HepG2 (cell line): ENCODE measurements at regions not wholly inside any gene's neighbourhood (a gene's known extent, or its start where the extent isn't known, plus 50 kb on each side); places are given as distances from the start of the nearest gene placed in this dataset.

Experiments used
- ATAC-seq: fragments of 200-7000 bp; cut with Tn5 transposase; 3 replicates; pipeline ENCODE4 v1.9.1; 2020; ENCODE audit warnings: mild to moderate bottlenecking, moderate library complexity
- BruUV-seq: library from RNA; stranded (reverse); fragments of 400-500 nt; replicated peaks from 2 replicates; lab custom pipeline; 2021; lab: Mats Ljungman, UMichigan
- CTCF ChIA-PET: fragments of 300-600 bp; formaldehyde crosslinking; extraction: SDS; loops from one replicate; lab custom pipeline; 2021; ENCODE audit warnings: low total read pairs, inconsistent platforms, low intra/inter-chr PET ratio; lab: Yijun Ruan, JAX
- POLR2A ChIA-PET: fragments of 350-600 bp; sonication (Branson Sonifier 250); formaldehyde crosslinking; loops from one replicate; lab custom pipeline; 2020; ENCODE audit warnings: antibody characterized with exemption, inconsistent platforms; lab: Yijun Ruan, JAX
- DNase-seq: peaks from one replicate; pipeline ENCODE4 v3.0.0-alpha.2; 2015; ENCODE audit warnings: low spot score
- FAIRE-seq: peaks from 3 replicates; lab custom pipeline; 2011; peaks lifted over from hg19 to GRCh38; lab: Jason Lieb, UNC
- H2AFZ ChIP-seq: one replicate; pipeline ENCODE4 v1.6.1; 2011; ENCODE audit warnings: low read length, inconsistent platforms
- H3K27ac ChIP-seq: fragments of 300-600 bp; 3 replicates; pipeline ENCODE4 v1.8.0; 2011; ENCODE audit warnings: mixed run types, mild to moderate bottlenecking, mixed read lengths, low read length, inconsistent platforms; ENCODE audit not compliant: insufficient read depth; ENCODE audit errors: extremely low read length
- H3K27me3 ChIP-seq, 2 experiments: fragments of 200-600 bp in 1 of 2; 2 replicates in 1 of 2; 3 replicates in 1 of 2; pipeline versions ENCODE4 v1.6.0 to v1.8.0; 2011; ENCODE audit warnings: low read length in 2 of 2, mild to moderate bottlenecking in 2 of 2, moderate library complexity in 2 of 2, inconsistent platforms in 1 of 2; ENCODE audit not compliant: insufficient read depth in 2 of 2, control insufficient read depth in 1 of 2
- H3K36me3 ChIP-seq, 2 experiments: fragments of 200-600 bp in 1 of 2; replicated peaks in 1 of 2; 2 replicates in 1 of 2; 3 replicates in 1 of 2; pipeline versions ENCODE4 v1.5.1 to v1.8.0; 2011; ENCODE audit warnings: low read length in 2 of 2, inconsistent platforms in 1 of 2; ENCODE audit not compliant: insufficient read depth in 2 of 2, control insufficient read depth in 1 of 2
- H3K4me1 ChIP-seq: 2 replicates; pipeline ENCODE4 v1.5.1; 2012; ENCODE audit warnings: low read length, inconsistent platforms; ENCODE audit not compliant: insufficient read depth
- H3K4me2 ChIP-seq: 2 replicates; pipeline ENCODE4 v1.6.0; 2011; ENCODE audit warnings: low read depth, low read length, inconsistent platforms
- H3K4me3 ChIP-seq, 3 experiments: fragments of 200-600 bp in 1 of 3; sonication (generic), shearing (Covaris generic) in 1 of 3; replicated peaks in 1 of 3; 2 replicates each; pipeline ENCODE4 v1.5.1; 2011 to 2016; ENCODE audit warnings: low read length in 3 of 3, inconsistent platforms in 2 of 3, low read depth in 2 of 3, mild to moderate bottlenecking in 2 of 3, control low read depth in 1 of 3, mixed read lengths in 1 of 3; ENCODE audit not compliant: insufficient read depth in 1 of 3
- H3K79me2 ChIP-seq: one replicate; pipeline ENCODE4 v1.6.1; 2011; ENCODE audit warnings: low read length, inconsistent platforms; ENCODE audit not compliant: insufficient read depth
- H3K9ac ChIP-seq: 2 replicates; pipeline ENCODE4 v1.6.0; 2011; ENCODE audit warnings: mild to moderate bottlenecking, low read depth, low read length, inconsistent platforms; ENCODE audit not compliant: insufficient read depth
- H3K9me3 ChIP-seq: 2 replicates; pipeline ENCODE4 v1.5.1; 2012; ENCODE audit warnings: mild to moderate bottlenecking, low read length
- H4K20me1 ChIP-seq: 2 replicates; pipeline ENCODE4 v1.6.0; 2011; ENCODE audit warnings: inconsistent platforms, mild to moderate bottlenecking, low read length, moderate library complexity; ENCODE audit not compliant: insufficient read depth
- ETV6 ChIP-seq: sonication (generic); formaldehyde crosslinking; conservative IDR thresholded peaks from 2 replicates; pipeline ENCODE4 v1.4.0; 2020; ENCODE audit warnings: missing genetic modification reagents
- EZH2 ChIP-seq: conservative IDR thresholded peaks from 2 replicates; pipeline ENCODE4 v1.6.1; 2012; ENCODE audit warnings: mild to moderate bottlenecking, low read depth, low read length, moderate library complexity
- HOXA9 ChIP-seq: sonication (generic); formaldehyde crosslinking; IDR thresholded peaks from 2 replicates; pipeline ENCODE4 v1.8.1; 2022; ENCODE audit warnings: missing genetic modification reagents, mild to moderate bottlenecking, moderate library complexity, borderline replicate concordance
- MED1 ChIP-seq: sonication (generic); formaldehyde crosslinking; IDR thresholded peaks from 2 replicates; pipeline ENCODE4 v1.4.0; 2020; ENCODE audit warnings: missing genetic modification reagents
- NCOA2 ChIP-seq: sonication (generic); formaldehyde crosslinking; IDR thresholded peaks from 2 replicates; pipeline ENCODE4 v1.8.0; 2022; ENCODE audit warnings: inconsistent platforms
- NR2C2 ChIP-seq: sonication (generic); formaldehyde crosslinking; IDR thresholded peaks from 2 replicates; pipeline ENCODE4 v1.4.0; 2020; ENCODE audit warnings: missing genetic modification reagents, mild to moderate bottlenecking, moderate library complexity, borderline replicate concordance
- POLR2AphosphoS2 ChIP-seq: IDR thresholded peaks from 2 replicates; pipeline ENCODE4 v1.6.1; 2011; ENCODE audit warnings: low read depth, low read length, improper control_type of control experiment
- SAFB2 ChIP-seq: sonication (generic); formaldehyde crosslinking; IDR thresholded peaks from 2 replicates; pipeline ENCODE4 v1.5.1; 2020; ENCODE audit warnings: missing genetic modification reagents, low read depth, mild to moderate bottlenecking, borderline replicate concordance
- SSRP1 ChIP-seq: IDR thresholded peaks from 2 replicates; pipeline ENCODE4 v1.6.1; 2016; ENCODE audit warnings: control low read depth
- THYN1 ChIP-seq: sonication (generic); formaldehyde crosslinking; IDR thresholded peaks from 2 replicates; pipeline ENCODE4 v1.8.1; 2023; ENCODE audit warnings: low read depth, mild to moderate bottlenecking, moderate library complexity, missing genetic modification reagents, borderline replicate concordance
- TSC22D2 ChIP-seq: sonication (generic); formaldehyde crosslinking; IDR thresholded peaks from 2 replicates; pipeline ENCODE4 v1.5.1; 2020; ENCODE audit warnings: missing genetic modification reagents, mild to moderate bottlenecking, borderline replicate concordance
- ZMYM2 ChIP-seq: sonication (generic); formaldehyde crosslinking; IDR thresholded peaks from 2 replicates; pipeline ENCODE4 v1.8.0; 2022; ENCODE audit warnings: mild to moderate bottlenecking, missing genetic modification reagents
- ZNF235 ChIP-seq: sonication (generic); formaldehyde crosslinking; IDR thresholded peaks from 2 replicates; pipeline ENCODE4 v1.8.1; 2023; ENCODE audit warnings: mild to moderate bottlenecking, missing genetic modification reagents, borderline replicate concordance
- ZNF704 ChIP-seq: sonication (generic); formaldehyde crosslinking; IDR thresholded peaks from 2 replicates; pipeline ENCODE4 v1.8.1; 2023; ENCODE audit warnings: mild to moderate bottlenecking, inconsistent platforms, moderate library complexity, missing genetic modification reagents, borderline replicate concordance
- ZSCAN31 ChIP-seq: sonication (generic); formaldehyde crosslinking; IDR thresholded peaks from 2 replicates; pipeline ENCODE4 v1.5.0; 2020; ENCODE audit warnings: low read depth, mild to moderate bottlenecking, missing genetic modification reagents
- WGBS: methylation state at CpG from one replicate; pipeline ENCODE4 v1.1.6; 2017; ENCODE audit warnings: low lambda C conversion rate; 5-methylcytosine and 5-hydroxymethylcytosine counted together
- in situ Hi-C: cut with HindIII; loops from 2 replicates; pipeline ENCODE4 v1.10.0; 2017; ENCODE audit warnings: low pct_unique_long_range_greater_than_20kb; ENCODE audit not compliant: extremely low pct_ligation_motif_present
- intact Hi-C: fragments of 100-400 bp; cut with micrococcal nuclease; formaldehyde crosslinking; loops from one replicate; pipeline ENCODE4 v1.10.0; 2022; ENCODE audit not compliant: unreplicated experiment
- TF ChIP-seq, protein P1 (sequence below): sonication (generic); formaldehyde crosslinking; IDR thresholded peaks from 2 replicates; pipeline ENCODE4 v1.9.0; 2021; ENCODE audit warnings: missing genetic modification reagents, borderline replicate concordance
- TF ChIP-seq, protein P2 (sequence below): sonication (generic); formaldehyde crosslinking; IDR thresholded peaks from 2 replicates; pipeline ENCODE4 v1.5.0; 2020; ENCODE audit warnings: missing genetic modification reagents
- TF ChIP-seq, protein P3 (sequence below): sonication (generic); formaldehyde crosslinking; IDR thresholded peaks from 2 replicates; pipeline ENCODE4 v1.9.0; 2022; ENCODE audit warnings: low read depth, missing genetic modification reagents

GRCh38 chr3:88767746-88768145 lies 339.7 kb upstream of the EPHA3 start:
- H3K9ac ChIP-seq: no peak overlapping the region
- no peak overlapping the region for H3K27ac ChIP-seq
- no peaks in the 10 kb centered on the region for H3K36me3 ChIP-seq
- BruUV-seq: no TSS peak
- H3K4me3 ChIP-seq: no peak overlapping the region
- in situ Hi-C loops: no loop called here
- intact Hi-C loops: no loop called here
- H3K4me1 ChIP-seq: no peaks in the 10 kb centered on the region
- CTCF ChIA-PET: no interaction called here
- FAIRE-seq: no peak
- no peak overlapping the region for H3K4me2 ChIP-seq
- 0% methylated on average over 2 of the region's 2 CpGs for WGBS
- POLR2A ChIA-PET: no interaction called here
- no peaks in the 10 kb centered on the region for H3K79me2 ChIP-seq
- H3K27me3 ChIP-seq: no peaks in the 10 kb centered on the region
- no peak for ATAC-seq
- H3K9me3 ChIP-seq: no peaks in the 10 kb centered on the region
- H4K20me1 ChIP-seq: no peaks in the 10 kb centered on the region
- DNase-seq: no peak
- no peak overlapping the region for H2AFZ ChIP-seq
- TF ChIP-seq, protein P1, sequence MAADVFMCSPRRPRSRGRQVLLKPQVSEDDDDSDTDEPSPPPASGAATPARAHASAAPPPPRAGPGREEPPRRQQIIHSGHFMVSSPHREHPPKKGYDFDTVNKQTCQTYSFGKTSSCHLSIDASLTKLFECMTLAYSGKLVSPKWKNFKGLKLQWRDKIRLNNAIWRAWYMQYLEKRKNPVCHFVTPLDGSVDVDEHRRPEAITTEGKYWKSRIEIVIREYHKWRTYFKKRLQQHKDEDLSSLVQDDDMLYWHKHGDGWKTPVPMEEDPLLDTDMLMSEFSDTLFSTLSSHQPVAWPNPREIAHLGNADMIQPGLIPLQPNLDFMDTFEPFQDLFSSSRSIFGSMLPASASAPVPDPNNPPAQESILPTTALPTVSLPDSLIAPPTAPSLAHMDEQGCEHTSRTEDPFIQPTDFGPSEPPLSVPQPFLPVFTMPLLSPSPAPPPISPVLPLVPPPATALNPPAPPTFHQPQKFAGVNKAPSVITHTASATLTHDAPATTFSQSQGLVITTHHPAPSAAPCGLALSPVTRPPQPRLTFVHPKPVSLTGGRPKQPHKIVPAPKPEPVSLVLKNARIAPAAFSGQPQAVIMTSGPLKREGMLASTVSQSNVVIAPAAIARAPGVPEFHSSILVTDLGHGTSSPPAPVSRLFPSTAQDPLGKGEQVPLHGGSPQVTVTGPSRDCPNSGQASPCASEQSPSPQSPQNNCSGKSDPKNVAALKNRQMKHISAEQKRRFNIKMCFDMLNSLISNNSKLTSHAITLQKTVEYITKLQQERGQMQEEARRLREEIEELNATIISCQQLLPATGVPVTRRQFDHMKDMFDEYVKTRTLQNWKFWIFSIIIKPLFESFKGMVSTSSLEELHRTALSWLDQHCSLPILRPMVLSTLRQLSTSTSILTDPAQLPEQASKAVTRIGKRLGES: no peak
- TF ChIP-seq POLR2AphosphoS2 (no peak), SAFB2 (CRISPR knock-in tag) (no peak), EZH2 (no peak), ZMYM2 (CRISPR knock-in tag) (no peak), THYN1 (CRISPR knock-in tag) (no peak), NR2C2 (CRISPR knock-in tag) (no peak), TSC22D2 (CRISPR knock-in tag) (no peak), MED1 (CRISPR knock-in tag) (no peak), SSRP1 (CRISPR knock-in tag) (no peak), ETV6 (no peak), NCOA2 (CRISPR knock-in tag) (no peak), ZNF704 (CRISPR knock-in tag) (no peak), HOXA9 (CRISPR knock-in tag) (no peak), ZSCAN31 (CRISPR knock-in tag) (no peak), ZNF235 (CRISPR knock-in tag) (no peak)
- TF ChIP-seq, protein P2, sequence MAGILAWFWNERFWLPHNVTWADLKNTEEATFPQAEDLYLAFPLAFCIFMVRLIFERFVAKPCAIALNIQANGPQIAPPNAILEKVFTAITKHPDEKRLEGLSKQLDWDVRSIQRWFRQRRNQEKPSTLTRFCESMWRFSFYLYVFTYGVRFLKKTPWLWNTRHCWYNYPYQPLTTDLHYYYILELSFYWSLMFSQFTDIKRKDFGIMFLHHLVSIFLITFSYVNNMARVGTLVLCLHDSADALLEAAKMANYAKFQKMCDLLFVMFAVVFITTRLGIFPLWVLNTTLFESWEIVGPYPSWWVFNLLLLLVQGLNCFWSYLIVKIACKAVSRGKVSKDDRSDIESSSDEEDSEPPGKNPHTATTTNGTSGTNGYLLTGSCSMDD (CRISPR knock-in tag): no peak
- TF ChIP-seq, protein P3, sequence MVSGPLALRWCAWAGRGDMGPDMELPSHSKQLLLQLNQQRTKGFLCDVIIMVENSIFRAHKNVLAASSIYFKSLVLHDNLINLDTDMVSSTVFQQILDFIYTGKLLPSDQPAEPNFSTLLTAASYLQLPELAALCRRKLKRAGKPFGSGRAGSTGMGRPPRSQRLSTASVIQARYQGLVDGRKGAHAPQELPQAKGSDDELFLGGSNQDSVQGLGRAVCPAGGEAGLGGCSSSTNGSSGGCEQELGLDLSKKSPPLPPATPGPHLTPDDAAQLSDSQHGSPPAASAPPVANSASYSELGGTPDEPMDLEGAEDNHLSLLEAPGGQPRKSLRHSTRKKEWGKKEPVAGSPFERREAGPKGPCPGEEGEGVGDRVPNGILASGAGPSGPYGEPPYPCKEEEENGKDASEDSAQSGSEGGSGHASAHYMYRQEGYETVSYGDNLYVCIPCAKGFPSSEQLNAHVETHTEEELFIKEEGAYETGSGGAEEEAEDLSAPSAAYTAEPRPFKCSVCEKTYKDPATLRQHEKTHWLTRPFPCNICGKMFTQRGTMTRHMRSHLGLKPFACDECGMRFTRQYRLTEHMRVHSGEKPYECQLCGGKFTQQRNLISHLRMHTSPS (CRISPR knock-in tag): no peak
